Aorta (tissue), 5 donors: ENCODE measurements at regions not wholly inside any gene's neighbourhood (a gene's known extent, or its start where the extent isn't known, plus 50 kb on each side); places are given as distances from the start of the nearest gene placed in this dataset.

Experiments
- ATAC-seq: fragments of 200-7000 bp; cut with Tn5 transposase; one replicate; pipeline ENCODE4 v1.9.1; 2022; ENCODE audit warnings: moderate library complexity; ENCODE audit not compliant: low FRiP score
- DNase-seq, 2 donors: peaks; one replicate each; pipeline ENCODE4 v3.0.0-alpha.2; 2020
- H3K27ac ChIP-seq, 2 donors: one replicate each; pipeline ENCODE4 v1.5.1; 2013; ENCODE audit warnings: low read length in 2 of 2, mild to moderate bottlenecking in 2 of 2, moderate library complexity in 2 of 2, control low read depth in 1 of 2, inconsistent platforms in 1 of 2, low read depth in 1 of 2
- H3K27me3 ChIP-seq, 2 donors: one replicate each; pipeline ENCODE4 v1.6.1; 2013; ENCODE audit warnings: control low read depth in 1 of 2, low read length in 1 of 2, mild to moderate bottlenecking in 1 of 2, moderate library complexity in 1 of 2; ENCODE audit not compliant: insufficient read depth in 2 of 2, control insufficient read depth in 1 of 2
- H3K36me3 ChIP-seq, 2 donors: one replicate each; pipeline ENCODE4 v1.6.1; 2013; ENCODE audit warnings: control low read depth in 1 of 2, low read length in 1 of 2, mild to moderate bottlenecking in 1 of 2; ENCODE audit not compliant: insufficient read depth in 2 of 2, control insufficient read depth in 1 of 2
- H3K4me1 ChIP-seq, 2 donors: one replicate each; pipeline ENCODE4 v1.6.1; 2013; ENCODE audit warnings: low read length in 2 of 2, control low read depth in 1 of 2, mild to moderate bottlenecking in 1 of 2, moderate library complexity in 1 of 2; ENCODE audit not compliant: insufficient read depth in 2 of 2, control insufficient read depth in 1 of 2
- H3K4me3 ChIP-seq, 2 donors: one replicate each; pipeline ENCODE4 v1.5.1; 2013; ENCODE audit warnings: low read length in 2 of 2, control low read depth in 1 of 2, mild to moderate bottlenecking in 1 of 2
- H3K9me3 ChIP-seq: one replicate; pipeline ENCODE4 v1.6.1; 2013; ENCODE audit warnings: mild to moderate bottlenecking, low read length; ENCODE audit not compliant: control insufficient read depth
- WGBS, 2 donors: extraction: QIAGEN DNeasy Blood & Tissue Kit; methylation state at CpG; one replicate each; pipeline ENCODE4 v1.1.7; 2013; 5-methylcytosine and 5-hydroxymethylcytosine counted together
- intact Hi-C, 2 donors: fragments of 100-400 bp; cut with DNase I; formaldehyde crosslinking; loops; one replicate each; pipeline versions ENCODE4 v1.14.2 to v1.15.0; 2022
- donor health status: healthy with polysubstance abuse.
- donor health status: Bipolar disorder and iron deficiency.
- donor health status: DM: no; HTN: no; CAD: no.
- donor health status: DM: no; HTN: no; CAD: no.
- donor health status: DM: yes; HTN: yes; CAD: no.

DNA sequence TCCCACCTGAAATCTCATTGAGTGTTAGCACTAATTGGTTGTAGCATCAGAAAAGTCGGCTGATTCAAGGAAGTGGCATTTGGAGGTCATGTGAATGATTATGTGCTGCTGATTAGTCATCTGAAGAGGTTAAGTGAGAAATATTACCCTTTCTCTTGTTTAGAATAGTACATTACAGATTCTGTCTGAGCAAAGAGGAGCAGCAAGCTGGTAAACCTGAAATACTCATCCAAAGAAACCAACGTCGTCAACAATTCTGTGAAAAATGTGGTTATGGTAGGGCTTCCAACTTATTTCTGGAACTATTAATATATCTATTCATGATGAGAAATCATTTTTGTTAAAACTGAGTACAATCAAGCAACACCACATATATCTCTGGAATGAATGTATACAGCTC lies 1024.9 kb downstream of the TUSC7 start:
- no peak for ATAC-seq
- H3K27me3 ChIP-seq: no peaks in the 10 kb centered on the region
- H3K4me1 ChIP-seq: no peaks in the 10 kb centered on the region
- WGBS, 2 donors: 89 to 93% methylated on average over 3 of the region's 3 CpGs
- intact Hi-C loops: no loop called here
- no peak overlapping the region for H3K4me3 ChIP-seq
- no peak for DNase-seq
- H3K36me3 ChIP-seq: no peaks in the 10 kb centered on the region
- no peak overlapping the region for H3K27ac ChIP-seq
- H3K9me3 ChIP-seq: no peaks in the 10 kb centered on the region

GRCh38 chr3:117735481-117736101 lies 1026.0 kb downstream of the TUSC7 start:
- Histone ChIP-seq H3K9me3 (no peaks in the 10 kb centered on the region), H3K27me3 (no peaks in the 10 kb centered on the region), H3K4me1 (no peaks in the 10 kb centered on the region), H3K27ac (no peak overlapping the region), H3K36me3 (no peaks in the 10 kb centered on the region), H3K4me3 (no peak overlapping the region)
- no peak for DNase-seq
- intact Hi-C loops: no loop called here
- 36 to 47% methylated on average over 2 of the region's 2 CpGs for WGBS, 2 donors
- no peak for ATAC-seq

- Histone ChIP-seq H3K27ac (no peak overlapping the region), H3K9me3 (no peaks in the 10 kb centered on the region), H3K36me3 (no peaks in the 10 kb centered on the region), H3K4me1 (no peaks in the 10 kb centered on the region), H3K4me3 (no peak overlapping the region), H3K27me3 (no peaks in the 10 kb centered on the region)
- ATAC-seq: no peak
- WGBS, 2 donors: 86 to 88% methylated on average over 3 of the region's 3 CpGs
- DNase-seq: no peak
- intact Hi-C loops: no loop called here
Measured at GRCh38 chr3:117736846-117737245, 1027.3 kb downstream of the TUSC7 start.

GRCh38 chr3:117743993-117744392 lies 1034.4 kb downstream of the TUSC7 start:
- no peak for DNase-seq
- 85 to 94% methylated on average over 1 of the region's 1 CpG for WGBS, 2 donors
- no peaks in the 10 kb centered on the region for H3K4me1 ChIP-seq
- H3K36me3 ChIP-seq: no peaks in the 10 kb centered on the region
- H3K27me3 ChIP-seq: no peaks in the 10 kb centered on the region
- intact Hi-C loops: no loop called here
- H3K27ac ChIP-seq: no peak overlapping the region
- H3K4me3 ChIP-seq: no peak overlapping the region
- no peak for ATAC-seq
- H3K9me3 ChIP-seq: no peaks in the 10 kb centered on the region

- Histone ChIP-seq H3K27me3 (no peaks in the 10 kb centered on the region), H3K9me3 (no peaks in the 10 kb centered on the region), H3K4me1 (no peaks in the 10 kb centered on the region), H3K4me3 (no peak overlapping the region), H3K36me3 (no peaks in the 10 kb centered on the region), H3K27ac (no peak overlapping the region)
- no peak for ATAC-seq
- WGBS, 2 donors: 55 to 69% methylated on average over 1 of the region's 1 CpG
- intact Hi-C loops: no loop called here
- no peak for DNase-seq
Measured at GRCh38 chr3:117744935-117745334, 1035.4 kb downstream of the TUSC7 start.

GRCh38 chr3:117745516-117745915 lies 1035.9 kb downstream of the TUSC7 start:
- WGBS, 2 donors: 87 to 95% methylated on average over 6 of the region's 6 CpGs
- intact Hi-C loops: no loop called here

DNA sequence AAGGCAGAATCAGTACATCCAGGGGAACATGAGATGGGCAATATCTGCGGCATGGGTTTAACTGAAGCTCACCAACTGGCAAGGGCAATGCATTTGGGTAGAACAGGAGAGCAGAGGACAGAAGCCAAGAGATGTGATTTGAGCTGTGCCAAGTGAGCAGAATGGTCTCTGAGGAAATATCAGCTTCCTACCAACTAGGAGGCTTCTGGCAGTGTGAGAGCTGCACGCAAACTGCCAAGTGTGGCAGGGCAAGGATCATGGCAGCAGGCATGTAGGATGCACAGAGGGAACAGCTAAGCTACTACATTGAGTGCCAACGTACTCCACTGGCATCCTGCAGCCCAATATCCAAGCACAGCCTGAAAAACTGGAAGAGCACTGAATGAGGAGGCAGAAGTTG lies 1036.5 kb downstream of the TUSC7 start:
- Histone ChIP-seq H3K27ac (no peak overlapping the region), H3K4me3 (no peak overlapping the region), H3K27me3 (no peaks in the 10 kb centered on the region), H3K9me3 (no peaks in the 10 kb centered on the region), H3K4me1 (no peaks in the 10 kb centered on the region), H3K36me3 (no peaks in the 10 kb centered on the region)
- WGBS, 2 donors: 77 to 92% methylated on average over 3 of the region's 3 CpGs
- intact Hi-C loops: no loop called here
- ATAC-seq (no peak), DNase-seq (no peak)

More at GRCh38 chr3:117745516-117745915, 1035.9 kb downstream of the TUSC7 start:
- ATAC-seq (no peak), DNase-seq (no peak)
- Histone ChIP-seq H3K9me3 (no peaks in the 10 kb centered on the region), H3K36me3 (no peaks in the 10 kb centered on the region), H3K4me3 (no peak overlapping the region), H3K27ac (no peak overlapping the region), H3K4me1 (no peaks in the 10 kb centered on the region), H3K27me3 (no peaks in the 10 kb centered on the region)

DNA sequence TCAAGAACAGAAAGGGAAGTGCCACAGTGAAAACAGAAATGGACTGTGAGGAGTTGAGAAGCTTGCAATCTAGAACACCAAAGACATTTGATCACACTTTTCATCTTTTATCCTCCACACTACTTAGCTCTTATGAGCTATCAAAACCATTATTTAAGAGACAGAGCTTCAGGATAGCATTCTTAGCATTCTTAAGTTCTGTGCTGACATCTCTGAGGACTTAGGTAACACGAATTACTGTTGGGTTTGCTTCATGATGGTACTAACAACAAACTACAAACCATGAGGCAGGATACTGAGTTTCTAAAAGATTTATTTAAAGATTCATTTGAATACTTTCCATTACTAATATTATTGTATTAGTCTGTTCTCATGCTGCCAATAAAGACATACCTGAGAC lies 1038.6 kb downstream of the TUSC7 start:
- H3K4me1 ChIP-seq: no peaks in the 10 kb centered on the region
- no peaks in the 10 kb centered on the region for H3K9me3 ChIP-seq
- intact Hi-C loops: no loop called here
- H3K27me3 ChIP-seq: no peaks in the 10 kb centered on the region
- no peaks in the 10 kb centered on the region for H3K36me3 ChIP-seq
- WGBS, 2 donors: 43 to 67% methylated on average over 1 of the region's 1 CpG
- DNase-seq (no peak), ATAC-seq (no peak)
- H3K27ac ChIP-seq: no peak overlapping the region
- H3K4me3 ChIP-seq: no peak overlapping the region

GRCh38 chr3:117750674-117751269 lies 1041.2 kb downstream of the TUSC7 start:
- no peaks in the 10 kb centered on the region for H3K4me1 ChIP-seq
- H3K27ac ChIP-seq: no peak overlapping the region
- H3K27me3 ChIP-seq: no peaks in the 10 kb centered on the region
- WGBS, 2 donors: 88 to 90% methylated on average over 4 of the region's 4 CpGs
- H3K36me3 ChIP-seq: no peaks in the 10 kb centered on the region
- ATAC-seq (no peak), DNase-seq (no peak)
- H3K4me3 ChIP-seq: no peak overlapping the region
- H3K9me3 ChIP-seq: no peaks in the 10 kb centered on the region
- intact Hi-C loops: no loop called here
